Activated CD8-positive, alpha-beta memory T cell treated with anti-CD3 and anti-CD28 coated beads for 36 hours (primary cell): ENCODE measurements at regions not wholly inside any gene's neighbourhood (a gene's known extent, or its start where the extent isn't known, plus 50 kb on each side); places are given as distances from the start of the nearest gene placed in this dataset.

ENCODE experiments used
- CTCF ChIA-PET: fragments of 350-600 bp; sonication (Branson Sonifier 250); formaldehyde crosslinking; loops from one replicate; lab custom pipeline; 2021; ENCODE audit warnings: antibody characterized with exemption; lab: Charles Lee
- POLR2A ChIA-PET: fragments of 350-600 bp; sonication (Branson Sonifier 250); formaldehyde crosslinking; loops from one replicate; lab custom pipeline; 2021; ENCODE audit warnings: antibody characterized with exemption; lab: Charles Lee

- ChIA-PET CTCF (no interaction called here), POLR2A (interaction anchor here (0.5 kb wide), 1 partner anchor 108 kb away, joined by 4 read pairs; no protein-coding TSS in a partner anchor)
Observed at GRCh38 chr13:50401049-50401505, 385.8 kb downstream of the KCNRG start.

- POLR2A ChIA-PET, result interaction anchor here (0.5 kb wide), 1 partner anchor 107 kb away, joined by 4 read pairs; no protein-coding TSS in a partner anchor
- CTCF ChIA-PET, result interaction anchor here (0.6 kb wide), 1 partner anchor 491 kb away, joined by 3 read pairs; no protein-coding TSS in a partner anchor
Observed at GRCh38 chr13:50401721-50402465, 386.6 kb downstream of the KCNRG start.

DNA sequence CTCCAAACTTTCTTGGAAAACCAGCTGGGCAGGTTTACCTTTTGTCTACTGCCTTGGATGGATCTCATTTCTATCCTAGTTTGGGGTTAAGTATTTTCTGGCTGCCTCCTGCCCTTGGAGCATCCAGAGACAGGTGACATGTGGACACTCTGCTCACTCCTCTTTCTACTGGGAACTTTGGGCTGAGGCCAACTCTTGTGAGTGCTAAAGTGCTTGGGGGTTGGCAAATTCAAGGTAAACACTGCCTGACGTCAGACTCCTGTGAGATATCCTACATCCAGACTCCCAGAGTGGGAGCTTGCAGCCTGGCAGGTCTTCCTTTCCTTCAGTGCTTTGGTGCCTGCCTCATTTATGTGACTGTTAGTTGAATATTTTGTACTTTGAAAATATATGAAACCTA, 388.1 kb downstream of the KCNRG start:
- POLR2A ChIA-PET, result no interaction called here
- CTCF ChIA-PET, result no interaction called here

DNA sequence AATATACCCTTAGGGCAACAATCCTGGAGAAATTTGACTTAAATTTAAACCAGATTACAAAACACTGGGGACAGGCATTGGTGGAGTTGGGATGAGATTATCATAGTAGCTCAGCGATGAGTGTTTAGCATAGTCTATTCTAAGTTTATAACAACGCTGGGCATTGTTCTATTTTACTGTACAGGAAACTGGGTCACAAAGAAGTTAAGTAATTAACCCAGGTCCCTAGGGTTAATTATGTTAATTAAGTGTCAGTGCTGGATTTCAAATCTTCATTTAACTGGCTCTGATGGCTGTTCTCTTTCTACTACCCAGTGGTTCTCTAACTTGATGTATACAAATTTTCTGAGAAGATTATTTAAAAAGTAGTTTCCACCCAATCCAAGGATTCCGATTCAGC, 388.9 kb downstream of the KCNRG start:
- POLR2A ChIA-PET, result no interaction called here

DNA sequence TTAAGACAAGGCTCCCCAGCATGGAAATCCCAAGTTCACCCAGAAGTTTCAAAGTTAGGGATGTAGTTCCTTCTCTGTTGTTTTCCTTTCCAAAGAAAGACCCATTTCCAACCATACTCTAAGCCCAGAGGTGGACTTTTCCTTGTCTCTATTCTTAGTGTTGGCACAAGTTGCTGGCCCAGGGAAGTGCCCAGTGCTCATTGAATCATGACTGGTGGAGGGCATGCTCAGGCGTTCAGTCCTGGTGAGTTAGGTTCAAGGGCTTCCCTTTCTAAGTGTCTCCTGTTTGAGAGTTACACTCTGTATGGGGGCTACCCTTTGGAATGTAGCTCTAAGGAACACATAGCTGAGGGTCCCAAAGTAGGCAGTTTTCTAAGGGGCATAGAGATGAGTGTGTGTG, 389.5 kb downstream of the KCNRG start:
- CTCF ChIA-PET, result no interaction called here
- POLR2A ChIA-PET, result no interaction called here

More for the DNA sequence above, 388.9 kb downstream of the KCNRG start:
- CTCF ChIA-PET, result no interaction called here

GRCh38 chr13:50406831-50407230, 391.6 kb downstream of the KCNRG start:
- CTCF ChIA-PET, result interaction anchor here (1.2 kb wide), 1 partner anchor 430 kb away, joined by 4 read pairs; no protein-coding TSS in a partner anchor

GRCh38 chr13:50408068-50408467, 392.8 kb downstream of the KCNRG start:
- ChIA-PET POLR2A (no interaction called here), CTCF (no interaction called here)

More at GRCh38 chr13:50406831-50407230, 391.6 kb downstream of the KCNRG start:
- POLR2A ChIA-PET, result no interaction called here

DNA sequence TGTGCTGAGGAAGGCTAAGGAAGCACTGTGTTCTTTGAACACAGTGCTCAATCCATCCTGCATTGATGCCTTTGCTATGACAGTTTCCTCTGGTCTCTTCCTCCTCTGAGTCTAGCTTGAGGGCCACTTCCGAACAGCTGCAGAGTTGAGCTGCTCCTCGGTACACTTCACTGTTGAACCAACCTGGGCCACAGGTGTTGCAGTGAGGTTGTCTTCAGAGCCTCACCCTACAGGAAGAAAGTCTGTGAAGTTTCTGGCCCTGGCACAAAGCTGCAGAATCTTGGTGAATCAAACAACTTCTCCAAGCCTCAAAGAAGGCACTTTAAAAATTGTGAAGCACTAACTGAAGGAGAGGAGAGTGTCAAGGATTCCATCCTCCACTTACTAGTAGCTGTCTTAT, 394.0 kb downstream of the KCNRG start:
- ChIA-PET CTCF (no interaction called here), POLR2A (no interaction called here)

GRCh38 chr13:50410921-50411746, 395.9 kb downstream of the KCNRG start:
- CTCF ChIA-PET, result no interaction called here
- POLR2A ChIA-PET, result no interaction called here

DNA sequence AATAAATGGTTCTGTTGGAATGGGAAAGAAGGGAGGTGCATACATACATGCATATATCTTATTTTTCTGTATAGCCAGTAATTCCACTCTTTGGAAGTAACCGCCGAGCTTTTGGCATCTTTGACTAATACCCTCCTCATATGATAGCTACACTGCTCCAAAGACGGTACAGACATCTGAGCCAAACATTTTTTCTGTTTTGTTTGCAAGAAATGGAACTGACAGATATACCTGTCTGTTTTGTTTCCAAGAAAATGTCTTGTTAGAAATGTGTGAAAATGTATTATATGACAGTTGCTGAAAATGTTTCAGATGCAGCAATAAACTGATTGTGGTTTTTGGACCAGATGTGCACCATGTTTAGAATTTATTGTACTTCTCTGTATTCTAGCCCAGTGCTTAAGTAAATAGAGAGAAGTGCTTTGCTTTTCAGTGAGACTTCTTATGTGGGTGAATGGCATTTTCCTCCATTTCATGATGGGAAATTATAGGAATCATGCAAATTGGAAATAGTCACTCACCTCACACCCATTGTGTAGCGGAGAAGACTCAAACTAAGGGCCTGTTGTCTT, 396.9 kb downstream of the KCNRG start:
- CTCF ChIA-PET, result no interaction called here
- POLR2A ChIA-PET, result no interaction called here

GRCh38 chr13:50414640-50415039, 399.4 kb downstream of the KCNRG start:
- CTCF ChIA-PET, result no interaction called here
- POLR2A ChIA-PET, result no interaction called here

GRCh38 chr13:50415428-50415827, 400.2 kb downstream of the KCNRG start:
- CTCF ChIA-PET, result no interaction called here
- POLR2A ChIA-PET, result no interaction called here

DNA sequence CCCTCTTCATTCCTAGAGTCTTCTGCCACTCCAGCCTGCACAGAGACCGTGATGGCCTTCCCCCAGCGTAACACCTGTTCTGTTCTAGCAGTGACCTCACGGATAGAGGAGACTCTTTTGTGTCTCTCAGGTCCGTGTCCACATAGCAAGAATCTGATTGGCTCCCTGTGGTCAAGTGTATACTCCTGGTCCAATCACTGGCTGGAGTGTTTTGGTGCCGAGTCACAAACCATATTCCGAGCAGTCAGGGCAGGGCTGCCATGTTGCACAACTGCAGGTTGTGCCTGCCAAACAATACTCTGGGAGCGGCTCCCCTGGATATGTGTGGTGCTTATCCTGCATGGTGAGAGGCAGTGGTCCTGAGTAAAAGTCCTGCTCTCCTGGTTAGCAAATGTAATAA, 402.4 kb downstream of the KCNRG start:
- ChIA-PET POLR2A (no interaction called here), CTCF (no interaction called here)

DNA sequence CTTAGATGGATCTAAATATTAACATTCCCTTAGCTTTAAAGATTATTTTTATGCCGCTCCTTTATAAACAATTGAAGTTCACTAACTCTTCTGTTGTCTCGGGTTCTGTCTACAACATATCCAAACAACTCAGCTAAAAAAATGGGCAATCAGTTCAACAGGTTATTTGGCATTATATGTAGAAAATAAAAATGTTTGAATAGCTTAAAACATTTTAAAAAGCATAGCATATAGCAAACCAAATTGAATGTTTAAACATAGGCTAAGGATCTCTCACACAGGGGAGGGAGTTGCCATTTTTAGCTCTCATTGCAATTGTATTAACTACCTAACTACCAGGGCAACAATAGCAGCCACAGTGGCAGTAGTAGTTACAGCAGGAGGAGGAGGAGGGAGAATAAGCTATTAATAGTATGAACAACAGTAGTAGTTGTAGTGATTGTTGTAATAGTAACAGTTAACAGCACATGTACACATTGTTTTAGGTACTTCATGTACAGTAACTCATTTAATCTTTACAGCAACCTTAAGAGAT, 404.2 kb downstream of the KCNRG start:
- ChIA-PET CTCF (no interaction called here), POLR2A (no interaction called here)

- CTCF ChIA-PET, result no interaction called here
- POLR2A ChIA-PET, result no interaction called here
Observed at GRCh38 chr13:50419896-50420295, 404.7 kb downstream of the KCNRG start.

GRCh38 chr13:50420718-50421472, 405.7 kb downstream of the KCNRG start:
- CTCF ChIA-PET, result no interaction called here
- POLR2A ChIA-PET, result no interaction called here

DNA sequence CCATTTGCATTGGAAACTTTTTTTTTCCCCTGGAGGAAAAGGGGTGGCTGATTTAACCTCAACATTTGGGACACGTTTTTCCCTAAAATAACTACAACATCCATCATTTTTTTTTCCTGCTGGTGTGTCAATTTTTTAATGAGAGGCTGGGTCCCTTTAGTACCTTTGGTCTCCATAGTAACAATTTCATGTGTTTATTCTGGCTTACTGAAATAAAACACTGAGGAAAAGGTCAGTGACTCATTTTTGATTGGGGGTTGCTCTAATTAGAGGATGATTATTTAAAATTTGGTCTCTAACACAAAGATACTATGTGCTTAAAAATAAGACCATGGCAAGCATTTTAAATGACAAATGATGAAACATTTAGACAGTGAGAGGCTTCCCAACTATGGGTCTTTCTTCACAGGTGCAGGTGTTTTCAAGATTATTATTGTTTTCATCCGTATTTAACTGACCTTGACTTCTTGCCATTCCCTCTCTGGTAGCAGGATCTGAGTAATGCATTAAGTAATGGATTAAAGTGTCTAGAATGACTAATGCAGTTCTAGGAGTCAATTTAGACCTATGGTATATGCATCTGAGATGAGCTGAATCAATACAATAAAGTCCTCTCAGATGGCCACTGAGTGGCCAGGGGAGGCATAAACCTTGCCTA, 406.4 kb downstream of the KCNRG start:
- ChIA-PET CTCF (no interaction called here), POLR2A (no interaction called here)
